ENCODE measurements at regions not wholly inside any gene's neighbourhood (a gene's known extent, or its start where the extent isn't known, plus 50 kb on each side); places are given as distances from the start of the nearest gene placed in this dataset.

GRCh38 chr2:19829672-19830071 is 72.1 kb downstream of the TTC32 start:
- TF ChIP-seq CTCF (conservative IDR thresholded peaks at IDR 0.05): no peak
- no peak for TF ChIP-seq ZFX (IDR thresholded peaks at IDR 0.05)

All from C4-2B (cell line).